GM18508 (cell line): ENCODE measurements at regions not wholly inside any gene's neighbourhood (a gene's known extent, or its start where the extent isn't known, plus 50 kb on each side); places are given as distances from the start of the nearest gene placed in this dataset.

ENCODE experiments used
- ATAC-seq: cut with Tn5 transposase; IDR thresholded peaks from one replicate; pipeline ENCODE4 v1.9.1; 2021; ENCODE audit warnings: moderate number of reproducible peaks; ENCODE audit not compliant: insufficient read depth, unreplicated experiment

DNA sequence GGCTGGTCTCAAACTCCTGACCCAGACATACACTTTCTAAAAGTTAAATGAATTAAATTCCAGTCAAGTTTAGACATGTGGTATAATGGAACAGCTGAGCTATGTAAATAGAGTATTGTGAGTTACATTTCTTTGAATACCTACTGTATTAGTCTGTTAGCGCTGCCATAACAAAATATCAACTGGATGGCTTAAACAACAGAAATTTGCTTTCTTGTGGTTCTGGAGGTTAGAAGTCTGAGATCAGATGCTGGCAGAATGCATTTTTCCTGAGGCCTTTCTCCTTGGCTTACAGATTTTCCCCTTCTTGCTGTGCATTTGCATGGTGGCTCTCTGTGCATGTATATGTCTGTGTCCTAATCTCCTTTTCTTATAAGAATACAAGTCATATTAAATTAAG, 101.5 kb upstream of the TGFBR2 start:
- no peak for ATAC-seq

GRCh38 chr3:30505866-30506520, 100.4 kb upstream of the TGFBR2 start:
- ATAC-seq: no peak

- ATAC-seq: no peak
Measured at GRCh38 chr3:30508339-30508738, 98.1 kb upstream of the TGFBR2 start.

DNA sequence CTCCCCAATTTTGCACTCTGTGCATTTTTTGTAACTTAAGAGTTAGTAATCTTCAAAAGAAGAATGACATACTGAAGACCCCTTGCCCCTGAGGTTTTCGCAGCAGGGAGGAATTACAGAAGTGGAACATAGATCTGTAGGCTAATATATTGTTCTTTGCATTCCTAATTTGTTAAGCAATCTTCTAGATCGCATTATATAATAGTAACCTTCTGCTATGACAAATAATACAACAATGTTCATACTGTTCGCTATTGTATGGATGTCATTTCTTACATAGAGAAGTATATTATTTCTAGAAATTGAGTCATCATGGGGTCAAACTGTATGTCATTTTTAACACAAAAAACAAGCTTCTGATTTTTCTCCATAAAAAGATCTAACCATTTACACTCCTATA, 95.8 kb upstream of the TGFBR2 start:
- no peak for ATAC-seq

- ATAC-seq: no peak
Measured at GRCh38 chr3:30511524-30512251, 94.7 kb upstream of the TGFBR2 start.

DNA sequence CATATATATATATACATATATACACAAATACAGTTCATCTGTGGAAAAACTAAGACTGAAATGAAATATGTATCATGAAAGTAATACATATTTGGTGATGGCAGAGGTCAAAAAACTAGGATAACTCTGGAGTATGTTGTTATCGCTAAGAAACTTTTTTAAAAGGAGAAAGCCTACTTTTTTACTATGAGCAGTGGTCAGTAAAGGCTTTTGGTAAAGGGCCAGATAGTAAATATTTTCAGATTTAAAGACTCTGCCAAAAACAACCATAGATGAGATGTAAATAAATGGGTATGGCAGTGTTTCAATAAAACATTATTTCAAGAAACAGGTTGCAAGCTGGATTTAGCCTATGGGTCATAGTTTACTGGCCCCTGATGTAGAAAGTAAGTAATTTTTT, 93.8 kb upstream of the TGFBR2 start:
- no peak for ATAC-seq

DNA sequence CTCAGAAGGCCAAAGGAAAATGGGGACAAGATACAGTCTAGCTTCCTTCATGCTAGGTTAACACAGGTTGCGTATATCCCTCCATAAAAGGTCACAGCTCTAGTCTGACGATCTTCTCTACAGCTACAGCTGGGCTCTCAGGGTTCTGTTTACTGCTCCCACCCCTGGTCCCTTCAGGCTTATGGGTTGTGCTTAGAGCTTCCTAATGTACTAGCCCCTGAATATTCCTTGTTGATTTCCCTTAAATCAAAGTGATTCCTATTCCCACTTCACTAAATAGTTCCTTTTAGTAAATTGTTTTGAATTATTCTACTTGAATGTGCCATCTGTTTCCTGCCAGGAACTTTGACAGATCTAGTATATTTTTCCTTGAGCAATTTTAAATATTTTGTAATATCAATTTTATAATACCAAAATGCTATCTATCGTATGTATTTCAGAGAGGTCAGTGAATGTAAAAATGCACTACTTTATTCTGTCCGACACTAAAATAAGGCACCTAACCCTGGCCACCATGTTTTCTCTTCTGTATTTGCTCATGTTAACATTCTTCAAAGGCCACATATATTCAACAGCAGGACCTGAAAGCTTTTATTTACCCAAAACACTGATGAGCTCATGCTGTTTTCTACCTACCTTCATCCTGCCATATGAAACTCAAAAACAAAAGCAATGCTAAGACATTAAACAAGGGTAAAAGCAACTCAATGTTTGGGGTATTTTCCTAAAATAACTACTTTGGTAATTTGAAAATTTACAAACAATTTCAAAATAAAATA, 92.8 kb upstream of the TGFBR2 start:
- no peak for ATAC-seq

DNA sequence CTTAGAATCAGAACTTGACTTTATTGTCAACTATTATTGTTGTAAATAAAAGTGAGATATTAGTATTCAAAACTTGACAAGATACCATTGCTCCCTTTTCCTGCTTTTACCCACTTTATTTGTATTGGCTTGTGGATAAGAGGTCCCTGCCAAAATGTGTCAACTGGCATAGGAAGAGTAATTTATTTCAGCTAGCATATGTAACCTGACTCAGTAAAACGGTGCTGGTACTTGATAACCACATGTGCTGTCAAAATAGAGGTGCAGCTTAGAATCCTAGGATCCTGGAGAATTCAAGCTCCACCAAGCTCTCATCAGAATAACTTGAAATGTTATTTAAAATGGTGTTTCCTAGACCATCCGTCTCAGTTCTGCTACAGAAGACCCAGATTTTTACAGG, 90.2 kb upstream of the TGFBR2 start:
- ATAC-seq: no peak

DNA sequence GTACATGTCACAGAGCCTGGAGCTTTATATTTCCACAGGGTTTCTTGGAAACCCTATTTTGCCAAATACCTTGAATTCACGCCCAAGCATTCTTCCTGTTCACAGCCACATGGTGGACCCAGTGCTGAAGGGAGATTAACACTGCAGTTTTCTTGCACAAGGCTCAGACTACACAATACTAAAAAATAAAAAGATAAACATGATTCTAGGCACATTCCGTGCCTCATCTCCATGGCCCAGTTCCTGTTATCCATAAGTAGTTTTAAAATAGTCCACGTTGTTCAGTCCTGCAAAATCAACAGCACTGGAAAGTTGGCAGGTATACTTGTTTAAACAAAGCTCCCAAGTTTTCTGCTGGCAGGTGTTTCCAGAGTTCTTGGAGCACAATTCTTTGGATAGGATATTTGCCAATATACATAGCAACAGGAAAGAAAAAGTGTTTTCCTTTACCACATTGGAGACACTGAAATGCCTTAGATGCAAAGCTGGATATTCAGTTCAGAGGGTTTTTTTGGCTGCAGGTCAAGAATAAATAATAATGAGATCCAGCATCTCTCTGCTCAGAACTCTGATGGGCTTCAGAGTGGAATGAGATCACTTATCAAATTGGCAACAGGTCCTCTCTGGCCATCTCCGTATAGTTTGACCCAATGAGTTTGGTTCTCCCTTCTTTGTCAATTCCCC, 88.1 kb upstream of the TGFBR2 start:
- no peak for ATAC-seq

DNA sequence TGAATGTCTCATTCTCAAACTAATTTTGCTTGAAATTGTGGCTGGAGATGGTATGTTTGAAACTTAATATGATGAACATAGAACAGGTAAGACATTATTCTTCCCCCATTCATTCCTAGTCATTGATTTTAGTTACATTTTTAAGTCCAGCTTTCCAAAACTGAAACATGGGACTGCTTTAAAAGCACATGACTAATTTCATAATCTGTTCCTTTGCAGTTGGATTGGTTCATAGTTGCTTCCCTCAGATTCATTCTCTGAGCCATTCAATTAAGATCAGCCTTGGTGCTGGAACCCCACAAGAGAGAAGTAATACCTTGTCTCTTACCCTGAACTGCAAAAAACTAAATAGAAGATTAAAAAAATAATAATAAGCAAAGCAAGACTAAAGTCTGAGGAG, 87.5 kb upstream of the TGFBR2 start:
- ATAC-seq: no peak

GRCh38 chr3:30520699-30521098, 85.7 kb upstream of the TGFBR2 start:
- no peak for ATAC-seq

DNA sequence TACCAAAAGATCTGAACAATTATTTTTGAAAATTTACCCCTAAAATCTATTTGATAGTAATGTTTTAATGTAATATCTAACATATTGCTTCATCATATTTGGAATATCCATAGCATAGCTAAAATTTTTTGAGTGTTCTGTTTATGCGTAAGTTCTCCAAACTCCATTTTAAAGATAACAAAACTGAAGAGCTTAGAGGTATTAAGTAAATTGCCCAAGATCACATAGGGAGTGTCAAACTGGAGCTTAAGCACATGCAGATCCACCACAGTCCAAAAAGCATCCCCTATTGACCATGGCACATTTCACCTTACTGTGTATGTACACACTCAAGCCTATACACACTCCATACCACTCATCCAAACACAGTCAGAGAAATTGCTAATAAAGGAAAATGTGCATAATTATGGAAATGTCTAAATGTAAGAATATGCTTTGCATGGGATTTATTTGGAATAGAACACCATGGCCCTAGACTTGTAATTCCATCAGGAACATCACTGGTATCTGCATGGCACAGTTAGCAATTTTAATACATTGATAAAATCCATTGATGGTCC, 85.2 kb upstream of the TGFBR2 start:
- no peak for ATAC-seq

GRCh38 chr3:30522476-30522875, 83.9 kb upstream of the TGFBR2 start:
- no peak for ATAC-seq

GRCh38 chr3:30523366-30523765, 83.0 kb upstream of the TGFBR2 start:
- ATAC-seq: no peak

DNA sequence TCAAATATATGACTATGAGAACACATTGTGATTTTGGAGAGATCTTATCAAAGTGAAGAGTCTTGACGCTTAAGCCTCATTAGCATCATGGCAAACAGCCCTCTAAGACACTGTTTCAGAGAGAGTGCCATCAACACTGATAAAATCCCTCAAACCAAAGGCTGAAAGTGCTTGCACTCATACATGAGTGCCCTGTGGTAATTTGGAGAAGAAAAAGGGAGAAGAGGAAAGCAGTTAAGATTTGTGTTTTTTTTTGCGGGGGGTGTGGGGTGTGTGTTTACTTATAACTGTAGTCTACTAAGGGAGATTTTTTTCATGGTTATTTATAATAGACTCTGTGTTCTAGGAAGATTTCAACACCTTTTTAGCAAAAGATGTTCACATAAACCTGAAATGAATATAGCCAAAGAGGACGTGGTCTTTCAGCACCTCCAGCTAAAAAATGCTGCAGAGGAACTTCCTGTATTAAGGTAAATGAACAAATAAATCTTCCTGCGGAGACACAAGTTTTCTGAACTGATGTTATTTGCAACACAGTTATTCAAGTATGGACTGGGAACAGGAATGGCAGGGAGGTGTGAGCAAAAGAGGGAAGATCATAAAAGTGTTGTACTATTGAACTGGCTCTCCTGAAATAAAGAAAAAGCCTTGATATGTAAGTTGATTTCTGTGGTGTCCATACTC, 81.9 kb upstream of the TGFBR2 start:
- ATAC-seq: no peak

GRCh38 chr3:30526031-30526430, 80.4 kb upstream of the TGFBR2 start:
- ATAC-seq: no peak

- no peak for ATAC-seq
Measured at GRCh38 chr3:30527186-30527585, 79.2 kb upstream of the TGFBR2 start.

GRCh38 chr3:30527720-30528119, 78.7 kb upstream of the TGFBR2 start:
- ATAC-seq: no peak

DNA sequence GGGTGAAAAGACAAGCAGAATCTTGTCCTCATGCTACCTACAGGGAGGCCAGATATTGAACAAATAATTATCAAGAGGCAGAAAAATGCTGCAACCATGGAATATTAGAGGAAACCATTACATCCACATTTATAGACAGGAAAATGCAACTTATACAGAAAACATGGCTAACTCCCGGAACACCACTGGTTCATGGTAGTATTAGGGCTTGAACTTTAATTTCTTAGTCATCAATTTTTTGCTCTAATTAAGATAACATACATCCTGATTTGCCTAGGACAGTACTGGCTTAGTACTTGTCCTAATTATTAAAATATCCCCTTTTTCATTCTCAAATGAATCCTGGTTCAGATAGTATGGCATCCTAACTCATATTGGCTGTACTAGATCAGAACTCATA, 76.3 kb upstream of the TGFBR2 start:
- ATAC-seq: no peak

GRCh38 chr3:30531017-30531570, 75.3 kb upstream of the TGFBR2 start:
- no peak for ATAC-seq
